Prostate gland (tissue), 2 donors: ENCODE measurements at regions not wholly inside any gene's neighbourhood (a gene's known extent, or its start where the extent isn't known, plus 50 kb on each side); places are given as distances from the start of the nearest gene placed in this dataset.

Experiments
- POLR2A ChIP-seq: fragments of 450-650 bp; IDR thresholded peaks from one replicate; pipeline ENCODE4 v1.6.1; 2016; ENCODE audit warnings: antibody characterized with exemption, mild to moderate bottlenecking
- POLR2AphosphoS5 ChIP-seq: sonication (generic); formaldehyde crosslinking; IDR thresholded peaks from one replicate; pipeline ENCODE4 v1.6.1; 2017; ENCODE audit warnings: antibody characterized with exemption
- TF ChIP-seq, protein P1 (sequence below), 4 experiments: fragments of 200-600 bp in 2 of 4; fragments of 450-650 bp in 2 of 4; sonication (generic) in 2 of 4; IDR thresholded peaks; 1 replicate in 3 of 4; 2 replicates in 1 of 4; pipeline ENCODE4 v1.5.1; 2016 to 2019; ENCODE audit warnings: antibody characterized with exemption in 4 of 4, mild to moderate bottlenecking in 2 of 4, moderate library complexity in 2 of 4

DNA sequence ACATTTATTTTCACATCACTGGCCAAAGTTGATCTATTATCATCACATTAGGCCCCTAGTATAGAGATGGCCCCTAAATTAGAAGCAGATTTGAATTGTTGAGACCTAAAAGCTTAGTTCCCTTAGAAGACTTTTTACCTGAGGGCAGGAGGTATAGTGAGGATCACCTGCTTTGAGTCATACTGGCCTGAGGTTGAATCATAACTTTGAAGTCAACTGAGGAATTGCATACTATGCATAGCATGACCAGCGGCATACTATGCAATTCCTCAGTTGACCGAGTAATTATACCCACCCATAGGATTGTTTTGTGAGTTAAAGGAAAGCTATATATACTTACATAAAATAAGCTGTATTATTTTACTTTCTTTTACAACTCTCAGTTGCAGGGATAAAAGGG, 50.3 kb upstream of the DPH5 start:
- no peak for TF ChIP-seq POLR2AphosphoS5
- TF ChIP-seq, protein P1, sequence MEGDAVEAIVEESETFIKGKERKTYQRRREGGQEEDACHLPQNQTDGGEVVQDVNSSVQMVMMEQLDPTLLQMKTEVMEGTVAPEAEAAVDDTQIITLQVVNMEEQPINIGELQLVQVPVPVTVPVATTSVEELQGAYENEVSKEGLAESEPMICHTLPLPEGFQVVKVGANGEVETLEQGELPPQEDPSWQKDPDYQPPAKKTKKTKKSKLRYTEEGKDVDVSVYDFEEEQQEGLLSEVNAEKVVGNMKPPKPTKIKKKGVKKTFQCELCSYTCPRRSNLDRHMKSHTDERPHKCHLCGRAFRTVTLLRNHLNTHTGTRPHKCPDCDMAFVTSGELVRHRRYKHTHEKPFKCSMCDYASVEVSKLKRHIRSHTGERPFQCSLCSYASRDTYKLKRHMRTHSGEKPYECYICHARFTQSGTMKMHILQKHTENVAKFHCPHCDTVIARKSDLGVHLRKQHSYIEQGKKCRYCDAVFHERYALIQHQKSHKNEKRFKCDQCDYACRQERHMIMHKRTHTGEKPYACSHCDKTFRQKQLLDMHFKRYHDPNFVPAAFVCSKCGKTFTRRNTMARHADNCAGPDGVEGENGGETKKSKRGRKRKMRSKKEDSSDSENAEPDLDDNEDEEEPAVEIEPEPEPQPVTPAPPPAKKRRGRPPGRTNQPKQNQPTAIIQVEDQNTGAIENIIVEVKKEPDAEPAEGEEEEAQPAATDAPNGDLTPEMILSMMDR (IDR thresholded peaks at IDR 0.05), result no peak
- no peak for TF ChIP-seq POLR2A
